Brain microvascular endothelial cell (primary cell): ENCODE measurements at regions not wholly inside any gene's neighbourhood (a gene's known extent, or its start where the extent isn't known, plus 50 kb on each side); places are given as distances from the start of the nearest gene placed in this dataset.

Experiments used
- DNase-seq: peaks from one replicate; pipeline ENCODE4 v3.0.0-alpha.2; 2020
- H3K27ac ChIP-seq: fragments of 250-450 bp; sonication (Bioruptor Pico); 2 replicates; pipeline ENCODE4 v1.5.1; 2020; ENCODE audit warnings: mild to moderate bottlenecking, moderate library complexity
- H3K27me3 ChIP-seq: fragments of 250-450 bp; sonication (Bioruptor Pico); replicated peaks from 2 replicates; pipeline ENCODE4 v1.5.1; 2020; ENCODE audit warnings: mild to moderate bottlenecking
- H3K36me3 ChIP-seq: fragments of 250-450 bp; sonication (Bioruptor Pico); replicated peaks from 2 replicates; pipeline ENCODE4 v1.5.1; 2020; ENCODE audit warnings: mild to moderate bottlenecking
- H3K4me3 ChIP-seq: 2 replicates; pipeline ENCODE4 v1.5.1; 2011; ENCODE audit warnings: low read depth, mild to moderate bottlenecking, control low read depth, low read length, moderate library complexity
- CTCF ChIP-seq: IDR thresholded peaks from 2 replicates; pipeline ENCODE4 v1.5.1; 2011; ENCODE audit warnings: low read depth, mild to moderate bottlenecking, moderate library complexity, low read length, control low read depth, inconsistent platforms; ENCODE audit errors: missing control alignments
- in situ Hi-C: cut with HindIII; loops from 2 replicates; pipeline ENCODE4 v1.10.0; 2017; ENCODE audit warnings: low sequenced_read_pairs, low pct_ligation_motif_present

GRCh38 chr13:24032252-24032651, 128.3 kb upstream of the SPATA13 start:
- peak; percentile 24 for DNase-seq
- in situ Hi-C loops = no loop called here

GRCh38 chr13:24032674-24033073, 127.8 kb upstream of the SPATA13 start:
- in situ Hi-C loops = no loop called here
- no peak for DNase-seq
- no peak for TF ChIP-seq CTCF
- Histone ChIP-seq H3K4me3 (no peak overlapping the region), H3K36me3 (no peaks in the 10 kb centered on the region), H3K27me3 (no peaks in the 10 kb centered on the region), H3K27ac (peak overlapping the region; percentile 16)

More at GRCh38 chr13:24032252-24032651, 128.3 kb upstream of the SPATA13 start:
- no peaks in the 10 kb centered on the region for H3K27me3 ChIP-seq
- H3K4me3 ChIP-seq = no peak overlapping the region
- peak overlapping the region; percentile 16 for H3K27ac ChIP-seq
- TF ChIP-seq CTCF = no peak
- no peaks in the 10 kb centered on the region for H3K36me3 ChIP-seq

DNA sequence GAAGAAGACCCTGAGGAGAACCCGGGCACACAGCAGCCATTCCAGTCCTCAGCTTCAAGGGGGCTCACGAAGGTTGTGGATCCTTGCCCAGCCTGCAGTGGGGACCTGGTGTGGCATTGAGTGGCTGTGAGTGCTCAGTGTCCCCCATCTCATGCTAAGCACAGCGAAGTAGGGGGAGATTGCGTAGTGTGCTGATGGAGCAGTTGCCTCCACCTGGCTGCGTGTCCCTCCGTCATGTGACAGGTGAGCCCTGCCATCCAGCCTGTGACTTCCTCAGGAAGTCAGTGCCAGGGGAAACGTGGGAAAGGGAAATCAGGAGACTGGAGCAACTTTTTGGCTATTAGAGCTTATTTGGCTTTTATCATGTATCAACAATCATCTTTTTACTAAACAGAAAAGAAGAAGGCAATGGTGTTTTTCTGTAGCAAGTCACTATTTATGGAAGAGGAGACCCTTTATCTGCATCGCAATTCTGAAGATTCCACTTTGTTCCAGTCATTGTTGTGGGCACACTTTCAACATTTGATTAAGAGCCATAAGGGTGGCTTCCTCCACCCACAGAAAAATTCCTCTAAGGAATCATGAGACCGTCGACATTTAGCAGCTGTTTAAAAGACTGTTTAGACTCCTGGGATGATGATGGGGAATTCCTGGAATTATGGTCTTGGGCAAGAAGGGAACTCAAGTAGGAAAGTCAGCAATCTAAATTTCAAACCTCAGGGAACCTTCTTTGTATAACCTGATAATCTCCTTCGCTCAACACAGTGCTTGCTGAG, 126.8 kb upstream of the SPATA13 start:
- H3K4me3 ChIP-seq = no peak overlapping the region
- DNase-seq = peak; percentile 21
- TF ChIP-seq CTCF = no peak
- no peak overlapping the region for H3K27ac ChIP-seq
- in situ Hi-C loops = no loop called here
- H3K36me3 ChIP-seq = no peaks in the 10 kb centered on the region
- H3K27me3 ChIP-seq = no peaks in the 10 kb centered on the region

DNA sequence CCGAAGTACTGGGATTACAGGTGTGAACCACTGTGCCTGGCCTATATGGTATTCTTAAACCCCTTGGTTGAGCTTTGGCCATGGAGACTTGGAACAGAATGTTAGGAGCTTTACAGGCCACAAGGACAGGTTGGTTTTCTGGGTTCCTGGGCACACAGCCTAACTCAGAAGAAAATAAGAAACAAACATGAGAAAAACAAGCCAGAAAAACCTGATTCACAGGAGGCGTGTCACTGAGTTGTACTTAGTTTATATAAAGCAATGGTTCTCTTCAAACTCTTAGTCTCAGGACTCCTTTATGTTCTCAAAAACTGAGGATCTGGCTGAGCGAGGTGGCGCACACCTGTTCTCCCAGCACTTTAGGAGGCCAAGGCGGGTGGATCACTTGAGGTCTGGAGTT, 125.1 kb upstream of the SPATA13 start:
- Histone ChIP-seq H3K36me3 (no peaks in the 10 kb centered on the region), H3K27ac (no peak overlapping the region)
- in situ Hi-C loops = no loop called here

DNA sequence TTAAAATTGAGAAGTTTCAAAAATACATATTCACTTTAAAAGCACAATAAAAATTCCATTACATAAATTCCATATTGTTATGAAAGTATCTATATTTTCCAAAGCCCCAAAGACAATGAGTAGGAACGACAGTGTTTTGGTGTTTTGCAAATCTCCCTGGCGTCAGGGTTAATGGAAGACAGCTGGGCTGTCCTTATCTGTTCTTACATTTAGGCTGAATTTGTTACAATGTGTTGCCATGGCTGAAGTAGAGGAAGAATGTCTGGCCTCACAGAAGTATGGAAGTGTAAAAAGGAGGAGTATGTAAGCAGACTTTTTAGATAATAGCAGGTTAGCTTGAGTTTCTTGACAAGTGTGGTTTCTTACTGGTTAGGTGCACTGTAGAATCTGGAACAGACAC, 124.4 kb upstream of the SPATA13 start:
- DNase-seq = no peak
- in situ Hi-C loops = no loop called here
- H3K27ac ChIP-seq = no peak overlapping the region
- no peaks in the 10 kb centered on the region for H3K36me3 ChIP-seq
- no peaks in the 10 kb centered on the region for H3K27me3 ChIP-seq
- no peak for TF ChIP-seq CTCF
- no peak overlapping the region for H3K4me3 ChIP-seq

More for the DNA sequence above, 125.1 kb upstream of the SPATA13 start:
- H3K4me3 ChIP-seq = no peak overlapping the region
- DNase-seq = no peak
- H3K27me3 ChIP-seq = no peaks in the 10 kb centered on the region
- no peak for TF ChIP-seq CTCF

DNA sequence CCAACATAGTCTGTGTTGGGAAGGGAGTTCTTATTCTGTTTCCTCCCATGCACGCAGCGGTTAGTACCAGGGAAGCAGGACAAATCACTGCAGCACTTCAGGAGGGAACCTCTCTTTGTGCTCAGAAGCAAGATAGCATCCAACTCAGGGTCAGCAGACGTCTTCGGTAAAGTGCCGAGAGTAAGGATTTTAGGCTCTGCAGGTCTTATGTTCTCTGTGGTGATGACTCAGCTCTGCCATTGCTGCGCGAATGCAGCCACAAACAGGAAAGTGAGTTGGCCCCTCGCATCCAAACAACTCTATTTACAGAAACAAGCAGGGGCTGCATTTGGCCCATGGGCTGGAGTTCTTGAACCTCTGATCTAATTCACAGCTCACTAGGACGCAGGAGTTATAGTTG, 122.1 kb upstream of the SPATA13 start:
- peak; percentile 53 for DNase-seq
- no peaks in the 10 kb centered on the region for H3K36me3 ChIP-seq
- H3K27me3 ChIP-seq = no peaks in the 10 kb centered on the region
- TF ChIP-seq CTCF = no peak
- no peak overlapping the region for H3K4me3 ChIP-seq
- H3K27ac ChIP-seq = no peak overlapping the region
- in situ Hi-C loops = no loop called here
